GM12878 (cell line): ENCODE measurements at regions not wholly inside any gene's neighbourhood (a gene's known extent, or its start where the extent isn't known, plus 50 kb on each side); places are given as distances from the start of the nearest gene placed in this dataset.

Experiments used
- ATAC-seq: fragments of 200-7000 bp; cut with Tn5 transposase; 3 replicates; pipeline ENCODE4 v1.9.1; 2020; ENCODE audit warnings: mild to moderate bottlenecking, moderate library complexity
- BruUV-seq: library from RNA; stranded (reverse); fragments of 400-500 nt; replicated peaks from 2 replicates; lab custom pipeline; 2021; lab: Mats Ljungman, UMichigan
- CTCF ChIA-PET: fragments of 300-600 bp; sonication (Branson Sonifier 250); formaldehyde crosslinking; extraction: SDS; loops from one replicate; lab custom pipeline; 2021; ENCODE audit warnings: inconsistent platforms; lab: Yijun Ruan, JAX
- POLR2A ChIA-PET: fragments of 350-600 bp; formaldehyde crosslinking; extraction: SDS; loops from one replicate; lab custom pipeline; 2021; ENCODE audit warnings: inconsistent platforms; lab: Charles Lee
- RAD21 ChIA-PET: fragments of 300-600 bp; sonication (Branson Sonifier 250); formaldehyde crosslinking; loops from one replicate; lab custom pipeline; 2023; ENCODE audit warnings: antibody characterized with exemption; ENCODE audit not compliant: unreplicated experiment; lab: Charles Lee
- SMC1A ChIA-PET: fragments of 300-600 bp; sonication (Branson Sonifier 250); formaldehyde crosslinking; loops from one replicate; lab custom pipeline; 2023; ENCODE audit not compliant: unreplicated experiment, uncharacterized antibody; lab: Charles Lee
- DNase-seq: peaks from one replicate; pipeline ENCODE4 v3.0.0-alpha.2; 2011; ENCODE audit warnings: low read depth, low spot score
- FAIRE-seq: peaks from 3 replicates; lab custom pipeline; 2011; peaks lifted over from hg19 to GRCh38; lab: Jason Lieb, UNC
- H2AFZ ChIP-seq: 2 replicates; pipeline ENCODE4 v1.6.0; 2011; ENCODE audit warnings: low read depth, low read length, control low read depth; ENCODE audit not compliant: control insufficient read depth
- H3K27ac ChIP-seq: 2 replicates; pipeline ENCODE4 v1.5.1; 2011; ENCODE audit warnings: control low read depth; ENCODE audit not compliant: control insufficient read depth, insufficient read depth
- H3K27me3 ChIP-seq, 2 experiments: replicated peaks in 1 of 2; 2 replicates each; pipeline versions ENCODE4 v1.6.0 to v1.6.1; 2011; ENCODE audit warnings: low read length in 1 of 2; ENCODE audit not compliant: control insufficient read depth in 2 of 2, insufficient read depth in 2 of 2
- H3K36me3 ChIP-seq, 2 experiments: 2 replicates each; pipeline ENCODE4 v1.5.1; 2011; ENCODE audit warnings: low read length in 1 of 2; ENCODE audit not compliant: control insufficient read depth in 2 of 2, insufficient read depth in 2 of 2
- H3K4me1 ChIP-seq: 2 replicates; pipeline ENCODE4 v1.6.1; 2011; ENCODE audit warnings: mild to moderate bottlenecking, low read length, moderate library complexity, mixed read lengths; ENCODE audit not compliant: control insufficient read depth, insufficient read depth
- H3K4me2 ChIP-seq: 2 replicates; pipeline ENCODE4 v1.6.0; 2011; ENCODE audit warnings: control low read depth; ENCODE audit not compliant: control insufficient read depth, insufficient read depth
- H3K4me3 ChIP-seq: fragments of 200-600 bp; sonication (generic); 2 replicates; pipeline ENCODE4 v1.5.1; 2016
- H3K79me2 ChIP-seq: 2 replicates; pipeline ENCODE4 v1.6.0; 2011; ENCODE audit warnings: low read length; ENCODE audit not compliant: control insufficient read depth, insufficient read depth
- H3K9ac ChIP-seq: 2 replicates; pipeline ENCODE4 v1.8.0; 2011; ENCODE audit warnings: low read length, control low read depth, mixed read lengths; ENCODE audit not compliant: control insufficient read depth, insufficient read depth
- H3K9me3 ChIP-seq: replicated peaks from 3 replicates; pipeline ENCODE4 v1.5.1; 2011; ENCODE audit warnings: mild to moderate bottlenecking, low read length; ENCODE audit not compliant: control insufficient read depth, insufficient read depth
- H4K20me1 ChIP-seq: 2 replicates; pipeline ENCODE4 v1.6.0; 2011; ENCODE audit not compliant: control insufficient read depth, insufficient read depth
- BCL3 ChIP-seq: IDR thresholded peaks from 2 replicates; pipeline ENCODE4 v1.6.1; 2011; ENCODE audit warnings: borderline replicate concordance, low read depth, mild to moderate bottlenecking, moderate library complexity, low read length; ENCODE audit not compliant: insufficient read depth, poor library complexity, severe bottlenecking
- EP300 ChIP-seq, 2 experiments: fragments of 150-350 bp in 1 of 2; IDR thresholded peaks; 2 replicates each; pipeline ENCODE4 v1.6.1; 2011 to 2012; ENCODE audit warnings: low read depth in 2 of 2, low read length in 2 of 2, borderline replicate concordance in 1 of 2, improper control_type of control experiment in 1 of 2, inconsistent platforms in 1 of 2; ENCODE audit not compliant: control insufficient read depth in 1 of 2
- GABPA ChIP-seq: IDR thresholded peaks from 2 replicates; pipeline ENCODE4 v1.6.1; 2014; ENCODE audit warnings: antibody characterized with exemption, low read depth, mild to moderate bottlenecking, inconsistent platforms
- HSF1 ChIP-seq: fragments of 150-350 bp; IDR thresholded peaks from 2 replicates; pipeline ENCODE4 v1.6.1; 2014; ENCODE audit warnings: mild to moderate bottlenecking, low read depth, low read length
- IKZF1 ChIP-seq: fragments of 450-650 bp; conservative IDR thresholded peaks from 2 replicates; pipeline ENCODE4 v1.6.1; 2017; ENCODE audit warnings: antibody characterized with exemption, mild to moderate bottlenecking
- IRF3 ChIP-seq: fragments of 450-650 bp; IDR thresholded peaks from 2 replicates; pipeline ENCODE4 v1.6.1; 2014; ENCODE audit warnings: mild to moderate bottlenecking
- MYB ChIP-seq: fragments of 150-350 bp; IDR thresholded peaks from 2 replicates; pipeline ENCODE4 v1.6.1; 2014; ENCODE audit warnings: mild to moderate bottlenecking, low read depth, low read length, borderline replicate concordance
- NBN ChIP-seq: fragments of 450-650 bp; IDR thresholded peaks from 2 replicates; pipeline ENCODE4 v1.6.1; 2016
- NR2C1 ChIP-seq: fragments of 450-650 bp; IDR thresholded peaks from 2 replicates; pipeline ENCODE4 v1.6.1; 2017; ENCODE audit warnings: antibody characterized with exemption, mild to moderate bottlenecking, moderate library complexity
- RBBP5 ChIP-seq: fragments of 200-600 bp; sonication (generic); conservative IDR thresholded peaks from 2 replicates; pipeline ENCODE4 v1.6.1; 2016
- SRF ChIP-seq, 2 experiments: IDR thresholded peaks; 2 replicates each; pipeline ENCODE4 v1.6.1; 2011; ENCODE audit warnings: low read depth in 2 of 2, low read length in 2 of 2, mild to moderate bottlenecking in 1 of 2, moderate library complexity in 1 of 2
- WGBS: methylation state at CpG from one replicate; pipeline ENCODE4 v1.1.6; 2016; ENCODE audit warnings: low lambda C conversion rate; ENCODE audit not compliant: insufficient replicate concordance, insufficient coverage; ENCODE audit errors: missing lambda C conversion rate; 5-methylcytosine and 5-hydroxymethylcytosine counted together
- in situ Hi-C: fragments of 300-500 bp; cut with MboI; formaldehyde crosslinking; loops from 9 replicates; pipeline ENCODE4 v1.14.3; 2018; ENCODE audit warnings: mixed read lengths
- intact Hi-C: fragments of 100-400 bp; cut with micrococcal nuclease; formaldehyde crosslinking; loops from one replicate; pipeline ENCODE4 v1.14.2; 2022; ENCODE audit not compliant: unreplicated experiment

- ChIA-PET POLR2A (no interaction called here), SMC1A (no interaction called here), CTCF (no interaction called here), RAD21 (no interaction called here)
- no peak overlapping the region for H3K4me2 ChIP-seq
- no peaks in the 10 kb centered on the region for H4K20me1 ChIP-seq
- no peak overlapping the region for H3K4me3 ChIP-seq
- H3K27ac ChIP-seq: no peak overlapping the region
- intact Hi-C loops: loop anchor here (10.0 kb wide), 1 partner anchor 435 kb away; no protein-coding TSS in a partner anchor
- FAIRE-seq (no peak), ATAC-seq (no peak), DNase-seq (no peak)
- no peak overlapping the region for H3K9ac ChIP-seq
- no peaks in the 10 kb centered on the region for H3K27me3 ChIP-seq
- in situ Hi-C loops: no loop called here
- no peak for TF ChIP-seq RBBP5
- TF ChIP-seq GABPA: no peak
- no peak for TF ChIP-seq IKZF1
- no peak for TF ChIP-seq EP300 (IDR thresholded peaks at IDR 0.05; ENCODE audit: borderline replicate concordance in 1 of 2, control insufficient read depth in 1 of 2, low read depth in 2 of 2, low read length in 2 of 2)
- TF ChIP-seq NBN: no peak
- no peak for TF ChIP-seq HSF1
- no peak for TF ChIP-seq SRF (IDR thresholded peaks at IDR 0.05; ENCODE audit: low read depth in 2 of 2, low read length in 2 of 2)
- TF ChIP-seq BCL3: no peak
- TF ChIP-seq NR2C1: no peak
- no peak for TF ChIP-seq MYB
- TF ChIP-seq IRF3: no peak
- no peaks in the 10 kb centered on the region for H3K4me1 ChIP-seq
- BruUV-seq: no TSS peak
- H2AFZ ChIP-seq: no peak overlapping the region
- WGBS: 0% methylated on average over 1 of the region's 1 CpG
- no peaks in the 10 kb centered on the region for H3K36me3 ChIP-seq
- no peaks in the 10 kb centered on the region for H3K9me3 ChIP-seq
- H3K79me2 ChIP-seq: no peaks in the 10 kb centered on the region
Observed at GRCh38 chr12:78580296-78580695, 284.3 kb upstream of the SYT1 start.
